ENCODE measurements at regions not wholly inside any gene's neighbourhood (a gene's known extent, or its start where the extent isn't known, plus 50 kb on each side); places are given as distances from the start of the nearest gene placed in this dataset.

DNA sequence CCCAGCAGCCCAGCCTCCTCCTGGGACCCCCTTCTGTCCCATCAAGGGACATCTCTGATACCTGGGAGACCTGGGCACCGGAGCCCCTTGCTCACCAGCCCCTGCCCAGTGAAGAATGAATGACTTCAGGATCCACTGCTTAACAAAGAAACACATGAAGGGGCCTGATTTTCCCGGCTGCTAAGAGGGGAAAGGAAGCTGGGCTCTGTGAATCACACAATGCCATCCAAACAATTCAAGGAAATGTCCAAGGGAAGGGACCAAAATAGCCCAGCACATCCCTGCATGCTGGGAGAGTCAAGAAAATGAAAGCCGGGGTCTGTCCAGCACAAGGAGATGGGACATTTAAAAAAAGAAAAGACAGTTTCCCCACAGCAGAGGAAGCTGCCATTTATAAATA, 128.7 kb upstream of the JCAD start:
- H3K79me2 ChIP-seq (ENCODE audit: insufficient read depth, low read length): no peaks in the 10 kb centered on the region
- H3F3A ChIP-seq (ENCODE audit: insufficient read depth, low read length): no peaks in the 10 kb centered on the region
- no peaks in the 10 kb centered on the region for H3K9me3 ChIP-seq (ENCODE audit: low read length)
- TF ChIP-seq, protein P1, sequence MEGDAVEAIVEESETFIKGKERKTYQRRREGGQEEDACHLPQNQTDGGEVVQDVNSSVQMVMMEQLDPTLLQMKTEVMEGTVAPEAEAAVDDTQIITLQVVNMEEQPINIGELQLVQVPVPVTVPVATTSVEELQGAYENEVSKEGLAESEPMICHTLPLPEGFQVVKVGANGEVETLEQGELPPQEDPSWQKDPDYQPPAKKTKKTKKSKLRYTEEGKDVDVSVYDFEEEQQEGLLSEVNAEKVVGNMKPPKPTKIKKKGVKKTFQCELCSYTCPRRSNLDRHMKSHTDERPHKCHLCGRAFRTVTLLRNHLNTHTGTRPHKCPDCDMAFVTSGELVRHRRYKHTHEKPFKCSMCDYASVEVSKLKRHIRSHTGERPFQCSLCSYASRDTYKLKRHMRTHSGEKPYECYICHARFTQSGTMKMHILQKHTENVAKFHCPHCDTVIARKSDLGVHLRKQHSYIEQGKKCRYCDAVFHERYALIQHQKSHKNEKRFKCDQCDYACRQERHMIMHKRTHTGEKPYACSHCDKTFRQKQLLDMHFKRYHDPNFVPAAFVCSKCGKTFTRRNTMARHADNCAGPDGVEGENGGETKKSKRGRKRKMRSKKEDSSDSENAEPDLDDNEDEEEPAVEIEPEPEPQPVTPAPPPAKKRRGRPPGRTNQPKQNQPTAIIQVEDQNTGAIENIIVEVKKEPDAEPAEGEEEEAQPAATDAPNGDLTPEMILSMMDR (IDR thresholded peaks at IDR 0.05; ENCODE audit: low read length): no peak
- TF ChIP-seq EZH2 (IDR thresholded peaks at IDR 0.05; ENCODE audit: borderline replicate concordance, low read length): no peak
- H3K9ac ChIP-seq (ENCODE audit: low read length): no peak overlapping the region
- no peaks in the 10 kb centered on the region for H3K9me2 ChIP-seq (ENCODE audit: low read depth, low read length)
- no peak overlapping the region for H3K27ac ChIP-seq (ENCODE audit: low read depth, low read length, poor library complexity, severe bottlenecking)
- no peaks in the 10 kb centered on the region for H3K36me3 ChIP-seq (ENCODE audit: insufficient read depth, low read length)
- H4K20me1 ChIP-seq (ENCODE audit: insufficient read depth, low read length): no peaks in the 10 kb centered on the region
- H2AFZ ChIP-seq (ENCODE audit: low read length): no peak overlapping the region
- H3K27me3 ChIP-seq (ENCODE audit: insufficient read depth, low read length): peaks cover 6% of the 10 kb centered on the region; the same call in 1 of the 2 replicates
- H3K4me1 ChIP-seq (ENCODE audit: insufficient read depth, low read length, severe bottlenecking): no peaks in the 10 kb centered on the region
- no peak overlapping the region for H3K4me2 ChIP-seq (ENCODE audit: low read length)
- no peak overlapping the region for H3K4me3 ChIP-seq (ENCODE audit: low read depth, low read length, poor library complexity, severe bottlenecking)

DNA sequence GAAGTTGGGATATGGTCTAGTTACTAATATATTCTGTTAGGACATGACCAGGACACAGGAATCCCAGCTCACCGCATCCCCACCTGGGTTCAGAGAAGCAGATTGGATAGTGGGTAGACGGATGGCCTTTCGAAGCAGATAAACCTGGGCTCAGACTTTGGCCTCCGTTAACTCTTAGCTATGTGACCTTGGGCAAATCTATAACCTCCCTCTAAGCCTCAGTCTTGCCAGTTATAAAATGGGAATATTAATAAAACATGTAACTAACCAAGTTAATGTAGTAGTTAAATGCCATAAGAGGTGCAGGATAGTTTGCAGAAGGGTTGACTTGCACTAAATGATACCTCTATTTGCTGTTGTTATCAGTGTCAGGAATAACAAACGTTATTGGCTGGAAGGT, 127.6 kb upstream of the JCAD start:
- H3F3A ChIP-seq (ENCODE audit: insufficient read depth, low read length): no peaks in the 10 kb centered on the region
- peaks cover 6% of the 10 kb centered on the region; the same call in 1 of the 2 replicates for H3K27me3 ChIP-seq (ENCODE audit: insufficient read depth, low read length)
- no peaks in the 10 kb centered on the region for H3K79me2 ChIP-seq (ENCODE audit: insufficient read depth, low read length)
- no peak overlapping the region for H3K4me2 ChIP-seq (ENCODE audit: low read length)
- H3K9me3 ChIP-seq (ENCODE audit: low read length): no peaks in the 10 kb centered on the region
- TF ChIP-seq, protein P1 (IDR thresholded peaks at IDR 0.05; ENCODE audit: low read length): no peak
- no peak for TF ChIP-seq EZH2 (IDR thresholded peaks at IDR 0.05; ENCODE audit: borderline replicate concordance, low read length)
- no peaks in the 10 kb centered on the region for H3K4me1 ChIP-seq (ENCODE audit: insufficient read depth, low read length, severe bottlenecking)
- H2AFZ ChIP-seq (ENCODE audit: low read length): no peak overlapping the region
- no peak overlapping the region for H3K9ac ChIP-seq (ENCODE audit: low read length)
- no peaks in the 10 kb centered on the region for H3K36me3 ChIP-seq (ENCODE audit: insufficient read depth, low read length)
- H4K20me1 ChIP-seq (ENCODE audit: insufficient read depth, low read length): no peaks in the 10 kb centered on the region
- H3K27ac ChIP-seq (ENCODE audit: low read depth, low read length, poor library complexity, severe bottlenecking): no peak overlapping the region
- no peaks in the 10 kb centered on the region for H3K9me2 ChIP-seq (ENCODE audit: low read depth, low read length)
- no peak overlapping the region for H3K4me3 ChIP-seq (ENCODE audit: low read depth, low read length, poor library complexity, severe bottlenecking)

DNA sequence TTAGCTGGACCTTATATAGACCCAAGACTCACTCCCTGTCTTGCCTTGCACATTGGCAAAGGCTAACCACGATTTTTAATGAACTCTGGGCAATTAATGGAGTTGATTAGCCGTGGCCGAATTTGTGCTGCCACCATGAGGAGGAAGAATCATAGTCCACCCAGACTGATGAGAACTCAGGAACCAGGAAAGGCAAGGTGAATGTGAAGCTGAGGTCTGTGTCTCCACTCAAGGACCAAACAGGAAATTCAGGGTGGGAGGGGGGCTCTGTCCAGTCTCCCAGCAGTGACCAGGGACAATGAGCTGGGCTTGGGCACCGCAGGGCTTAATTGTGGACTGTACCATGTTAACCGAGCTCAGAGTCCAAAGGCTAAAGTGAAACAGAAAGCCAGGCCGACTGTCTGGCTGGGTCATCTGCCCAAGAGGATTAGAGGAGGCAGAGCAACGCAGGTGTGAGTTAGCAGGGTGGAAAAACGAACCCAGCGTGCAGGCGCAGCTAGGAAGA, 127.0 kb upstream of the JCAD start:
- no peak overlapping the region for H3K9ac ChIP-seq (ENCODE audit: low read length)
- no peak overlapping the region for H3K4me2 ChIP-seq (ENCODE audit: low read length)
- peaks cover 6% of the 10 kb centered on the region; the same call in 1 of the 2 replicates for H3K27me3 ChIP-seq (ENCODE audit: insufficient read depth, low read length)
- no peaks in the 10 kb centered on the region for H3K4me1 ChIP-seq (ENCODE audit: insufficient read depth, low read length, severe bottlenecking)
- TF ChIP-seq EZH2 (IDR thresholded peaks at IDR 0.05; ENCODE audit: borderline replicate concordance, low read length): no peak
- TF ChIP-seq, protein P1 (IDR thresholded peaks at IDR 0.05; ENCODE audit: low read length): no peak
- no peaks in the 10 kb centered on the region for H3K79me2 ChIP-seq (ENCODE audit: insufficient read depth, low read length)
- H3K4me3 ChIP-seq (ENCODE audit: low read depth, low read length, poor library complexity, severe bottlenecking): no peak overlapping the region
- no peak overlapping the region for H2AFZ ChIP-seq (ENCODE audit: low read length)
- no peaks in the 10 kb centered on the region for H4K20me1 ChIP-seq (ENCODE audit: insufficient read depth, low read length)
- H3K36me3 ChIP-seq (ENCODE audit: insufficient read depth, low read length): no peaks in the 10 kb centered on the region
- H3K9me3 ChIP-seq (ENCODE audit: low read length): no peaks in the 10 kb centered on the region
- no peaks in the 10 kb centered on the region for H3F3A ChIP-seq (ENCODE audit: insufficient read depth, low read length)
- no peaks in the 10 kb centered on the region for H3K9me2 ChIP-seq (ENCODE audit: low read depth, low read length)
- H3K27ac ChIP-seq (ENCODE audit: low read depth, low read length, poor library complexity, severe bottlenecking): no peak overlapping the region
